SW480 (cell line): ENCODE measurements at regions not wholly inside any gene's neighbourhood (a gene's known extent, or its start where the extent isn't known, plus 50 kb on each side); places are given as distances from the start of the nearest gene placed in this dataset.
"Not testable (repeated sequence)": the region's sequence is repeated elsewhere in the genome, so short reads cannot be mapped to it uniquely, and the experiment has no call there.

Source experiments
- DNase-seq: peaks from one replicate; pipeline ENCODE4 v3.0.0-alpha.2; 2016; ENCODE audit warnings: low spot score

DNA sequence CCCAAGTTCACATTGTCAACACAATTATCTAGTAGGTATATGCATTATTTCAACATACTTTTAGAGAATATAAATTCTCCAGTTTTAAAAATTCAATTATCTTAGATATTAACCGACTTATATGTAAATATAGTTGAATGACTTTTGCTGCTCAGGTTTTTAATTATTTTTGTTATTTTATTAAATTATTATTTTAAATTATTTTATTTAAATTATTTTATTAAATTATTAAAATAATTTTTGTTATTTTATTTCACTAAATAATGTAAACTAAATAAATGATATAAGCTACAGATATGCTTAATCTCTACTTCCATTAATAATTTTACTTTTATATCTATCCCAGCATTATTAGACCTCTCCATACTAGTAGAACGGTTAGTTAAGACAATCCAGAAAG is 544.3 kb upstream of the ARRDC3 start:
- no peak for DNase-seq

DNA sequence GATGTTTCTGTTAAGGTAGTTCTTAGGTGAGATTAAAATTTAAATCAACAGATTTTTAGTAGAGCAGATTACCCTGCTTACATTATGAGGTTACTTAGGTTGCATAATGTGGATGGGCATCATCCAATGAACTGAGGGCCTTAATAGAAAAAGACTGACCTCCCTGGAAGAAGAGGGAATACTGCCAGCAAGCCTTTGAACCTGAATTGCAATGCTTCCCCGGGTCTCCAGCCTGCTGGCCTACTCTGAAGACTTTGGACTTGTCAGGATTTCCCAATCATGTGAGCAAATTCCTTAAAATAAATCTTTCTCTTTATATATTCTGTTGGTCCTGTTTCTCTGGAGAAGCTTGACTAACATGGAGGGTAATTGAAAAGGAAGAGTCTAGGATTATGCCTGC is 542.1 kb upstream of the ARRDC3 start:
- DNase-seq: no peak

DNA sequence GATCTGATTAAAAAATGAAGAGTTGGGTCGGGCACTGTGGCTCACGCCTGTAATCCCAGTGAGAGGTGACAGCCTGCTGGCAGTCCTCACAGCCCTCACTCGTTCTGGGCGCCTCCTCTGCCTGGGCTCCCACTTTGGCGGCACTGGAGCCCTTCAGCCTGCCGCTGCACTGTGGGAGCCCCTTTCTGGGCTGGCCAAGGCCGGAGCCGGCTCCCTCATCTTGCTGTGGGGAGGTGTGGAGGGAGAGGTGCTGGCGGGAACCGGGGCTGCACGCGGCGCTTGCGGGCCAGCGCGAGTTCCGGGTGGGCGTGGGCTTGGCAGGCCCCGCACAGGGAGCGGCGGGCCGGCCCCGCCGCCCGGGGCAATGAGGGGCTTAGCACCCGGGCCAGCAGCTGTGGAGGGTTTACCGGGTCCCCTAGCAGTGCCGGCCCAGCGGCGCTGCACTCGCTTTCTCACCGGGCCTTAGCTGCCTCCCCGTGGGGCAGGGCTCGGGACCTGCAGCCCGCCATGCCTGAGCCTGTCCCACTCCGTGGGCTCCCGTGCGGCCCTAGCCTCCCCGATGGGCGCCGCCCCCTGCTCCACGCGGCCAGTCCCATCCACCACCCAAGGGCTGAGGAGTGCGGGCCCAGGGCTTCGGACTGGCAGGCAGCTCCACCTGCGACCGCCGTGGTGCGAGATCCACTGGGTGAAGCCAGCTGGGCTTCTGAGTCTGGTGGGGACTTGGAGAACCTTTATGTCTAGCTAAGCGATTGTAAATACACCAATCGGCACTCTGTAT is 534.1 kb upstream of the ARRDC3 start:
- not testable (repeated sequence) for DNase-seq

DNA sequence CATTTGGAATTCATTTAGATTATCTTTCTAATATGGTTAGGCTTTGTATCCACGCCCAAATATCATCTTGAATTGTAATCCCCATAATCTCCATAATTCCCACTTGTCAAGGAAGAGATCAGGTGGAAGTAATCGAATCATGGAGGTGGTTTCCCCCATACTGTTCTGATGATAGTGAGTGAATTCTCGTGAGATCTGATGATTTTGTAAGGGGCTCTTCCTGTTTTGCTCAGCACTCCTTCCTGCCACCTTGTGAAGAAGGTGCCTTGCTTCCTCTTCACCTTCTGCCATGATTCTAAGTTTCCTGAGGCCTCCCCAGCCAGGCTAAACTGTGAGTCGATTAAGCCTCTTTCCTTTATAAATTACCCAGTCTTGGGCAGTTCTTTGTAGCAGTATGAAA is 527.5 kb upstream of the ARRDC3 start:
- DNase-seq: no peak

DNA sequence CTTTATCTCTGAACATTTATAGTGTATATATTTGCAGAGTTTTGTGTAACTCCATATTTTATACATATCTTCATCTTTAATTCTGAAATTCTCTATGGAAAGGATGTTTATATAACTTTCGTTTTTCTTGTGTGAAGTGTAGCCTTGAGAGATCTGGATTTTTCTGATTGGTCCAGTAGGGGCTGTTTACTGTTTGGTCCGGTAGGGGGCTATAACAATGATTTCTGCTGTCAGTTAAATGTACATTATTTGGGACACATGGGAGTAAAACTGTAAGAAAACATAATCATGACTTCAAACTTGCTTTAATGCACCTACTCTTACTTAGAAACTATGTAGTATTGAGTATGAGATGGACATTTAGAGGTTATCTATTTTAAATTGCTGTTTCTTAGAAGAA is 527.1 kb upstream of the ARRDC3 start:
- no peak for DNase-seq

DNA sequence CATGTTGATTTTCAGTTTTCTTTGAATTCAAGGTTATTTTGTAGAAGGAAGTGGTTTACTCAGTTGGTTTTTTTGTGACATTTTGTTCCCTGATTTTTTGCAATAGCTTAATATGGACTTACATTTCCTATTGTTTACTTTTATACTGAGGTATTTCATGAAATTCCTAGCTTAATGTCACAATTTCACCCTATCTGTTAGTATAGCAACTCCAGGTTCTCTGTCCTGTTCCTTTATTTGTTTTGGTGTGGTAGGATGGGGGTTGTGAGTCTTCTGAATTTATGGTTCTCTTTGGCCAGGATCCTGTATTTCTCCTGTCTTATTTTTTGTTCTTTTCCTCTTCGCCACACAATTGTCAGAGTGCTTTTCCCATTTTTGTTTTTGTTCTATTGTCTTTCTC is 523.4 kb upstream of the ARRDC3 start:
- DNase-seq: no peak

DNA sequence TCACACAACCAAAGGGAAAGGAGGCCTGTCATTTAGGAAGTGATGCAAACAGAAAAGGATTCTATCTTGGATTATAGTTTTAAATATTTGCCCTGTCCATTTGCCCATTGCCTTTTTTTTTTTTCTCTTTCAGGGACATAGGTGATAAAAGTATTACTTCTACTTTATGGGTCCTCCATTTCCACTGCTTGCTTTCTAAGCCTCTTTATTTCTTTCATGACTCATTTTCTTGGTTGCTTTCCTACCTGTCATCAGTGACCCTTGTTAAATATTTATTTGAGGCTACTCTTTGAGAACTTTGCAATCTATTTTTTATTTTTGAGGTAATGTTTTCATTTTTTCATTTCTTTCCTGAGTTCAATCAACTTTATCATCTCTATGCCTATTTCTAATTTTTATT is 522.9 kb upstream of the ARRDC3 start:
- no peak for DNase-seq

DNA sequence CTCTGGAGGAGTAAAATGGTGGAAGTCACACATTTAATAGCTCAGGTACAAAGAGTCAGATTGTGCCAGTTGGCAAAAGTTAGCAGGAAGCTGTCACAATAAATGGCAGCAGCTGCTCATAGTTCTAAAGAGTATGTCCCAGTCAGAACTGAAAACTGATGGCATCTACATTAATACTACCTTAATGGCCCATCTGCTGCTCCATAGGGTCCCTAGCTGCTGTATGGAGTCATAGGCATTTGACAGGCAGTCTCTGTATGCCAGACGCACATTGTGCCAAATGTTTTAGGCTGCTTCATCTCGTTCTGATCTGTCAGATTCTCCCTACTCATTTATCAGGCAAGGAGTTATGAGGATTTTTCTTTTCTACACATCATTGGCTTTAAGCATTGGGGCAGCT is 515.8 kb upstream of the ARRDC3 start:
- no peak for DNase-seq

DNA sequence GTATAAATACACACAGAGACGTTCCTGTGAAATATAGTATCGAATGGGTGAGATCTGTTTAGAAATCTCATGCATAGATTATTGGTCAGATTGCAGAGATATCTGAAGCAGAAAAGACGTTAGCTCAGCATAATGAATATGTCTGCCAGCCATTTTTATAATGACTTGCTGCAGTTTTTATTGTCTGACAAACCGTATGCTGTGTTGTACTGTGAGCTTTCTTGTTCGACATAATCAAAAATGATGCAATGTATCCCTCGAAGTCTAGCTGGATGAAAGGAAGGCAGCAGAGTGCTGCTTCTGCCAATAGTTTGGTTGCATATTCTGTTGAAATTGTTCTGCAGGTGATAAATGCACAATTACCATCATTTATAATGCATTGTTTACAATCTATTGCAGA is 514.9 kb upstream of the ARRDC3 start:
- DNase-seq: no peak

DNA sequence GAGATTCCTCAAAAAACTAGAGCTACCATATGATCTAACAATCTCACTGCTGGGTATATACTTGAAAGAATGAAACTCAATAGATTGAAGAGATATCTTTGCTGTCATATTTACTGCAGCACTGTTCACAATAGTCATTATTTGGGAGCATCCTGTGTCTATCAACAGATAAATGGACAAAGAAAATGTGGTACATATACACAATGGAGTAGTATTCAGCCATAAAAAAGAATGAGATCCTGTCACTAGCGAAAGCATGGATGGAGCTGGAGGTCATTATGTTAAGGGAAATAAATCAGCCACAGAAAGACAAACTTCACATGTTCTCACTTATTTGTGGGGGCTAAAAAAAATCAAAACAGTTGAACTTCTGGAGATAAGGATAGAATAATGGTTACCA is 505.7 kb upstream of the ARRDC3 start:
- DNase-seq: no peak

DNA sequence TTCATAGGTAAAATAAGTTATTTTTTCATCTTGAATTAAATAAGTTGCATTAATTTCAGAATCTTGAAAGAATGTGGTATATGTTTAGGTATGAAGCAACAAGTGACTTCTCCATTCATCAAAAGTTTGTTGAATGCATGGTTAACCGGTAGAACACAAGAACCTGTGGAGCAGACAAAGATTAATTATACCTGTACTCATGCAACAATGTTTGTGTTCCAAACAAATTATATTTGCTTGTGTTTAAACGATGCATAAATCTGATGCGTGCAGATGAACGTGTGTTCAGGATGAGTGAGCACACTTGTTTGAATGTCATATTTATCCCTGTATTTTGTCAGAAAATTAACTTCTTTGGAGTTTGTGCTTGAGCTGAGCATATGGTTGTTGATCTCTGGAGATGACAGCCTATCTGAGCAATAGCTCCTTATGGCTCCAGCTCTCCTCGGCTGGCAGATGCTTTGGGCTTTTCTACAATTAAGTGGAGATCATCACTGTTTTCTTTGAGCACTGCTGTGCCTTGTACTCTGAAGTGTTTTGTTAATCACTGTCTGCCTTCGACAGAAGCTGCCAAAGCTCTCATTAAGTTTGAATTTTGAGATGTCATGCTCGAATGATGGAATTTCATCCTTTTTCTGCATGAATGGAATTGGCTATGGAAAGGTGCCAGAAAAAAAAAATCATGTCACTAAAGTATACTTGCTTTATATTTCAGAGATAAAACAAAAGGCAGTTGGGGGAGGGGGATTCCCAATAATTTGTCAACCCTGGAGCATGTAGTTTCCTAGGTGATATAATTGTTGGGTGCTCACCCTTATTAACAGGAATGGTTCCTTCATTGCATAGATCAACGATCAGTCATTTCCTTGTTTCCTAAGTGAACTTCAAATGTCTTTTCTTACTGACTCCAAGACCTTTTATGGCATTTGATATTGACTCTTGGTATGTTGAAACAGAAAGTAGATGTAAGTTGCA is 502.5 kb upstream of the ARRDC3 start:
- no peak for DNase-seq

DNA sequence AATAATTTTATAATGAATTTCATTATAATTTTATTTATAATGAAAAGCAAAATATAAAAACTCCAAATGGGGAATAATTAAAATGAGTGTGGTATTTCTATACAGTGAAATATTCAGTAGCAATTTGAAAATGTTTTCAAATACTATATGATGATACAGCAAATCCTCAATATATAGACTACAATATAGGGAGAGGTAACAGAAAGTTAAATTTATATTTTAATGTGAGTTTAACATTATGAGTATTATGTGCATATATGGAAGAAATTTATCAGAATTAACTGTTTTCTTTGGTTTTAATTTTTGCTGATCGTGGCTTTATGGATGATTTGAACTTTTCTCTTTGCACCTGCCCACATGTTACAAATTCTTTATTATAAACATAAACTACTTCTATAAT is 500.9 kb upstream of the ARRDC3 start:
- DNase-seq: no peak

DNA sequence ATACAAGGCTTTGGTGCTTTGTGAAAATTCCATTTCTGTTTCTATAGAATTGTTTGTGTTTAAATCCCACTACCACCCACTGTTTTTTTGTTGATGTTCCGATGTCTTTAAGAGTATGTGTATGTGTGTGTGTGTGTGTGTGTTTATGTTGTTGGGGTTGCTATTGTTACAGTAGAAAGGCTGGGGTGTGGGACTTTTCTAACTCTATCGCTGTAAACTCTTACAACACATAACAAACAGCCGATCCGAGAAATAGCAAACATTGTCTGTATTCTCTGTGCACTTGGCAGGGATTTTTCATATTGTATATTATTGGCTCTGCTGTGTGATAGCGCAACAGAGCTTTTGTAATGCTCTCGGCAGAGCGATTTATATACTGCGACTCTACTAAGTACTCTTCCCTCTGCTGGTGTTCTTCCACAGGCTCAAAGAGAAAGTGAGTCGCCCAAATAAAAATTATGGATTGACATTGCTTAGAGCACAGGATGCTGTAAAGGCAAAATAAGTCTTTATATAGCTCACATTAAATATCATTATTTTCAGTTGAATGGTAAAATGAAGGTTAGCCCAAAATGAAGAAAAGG is 492.2 kb upstream of the ARRDC3 start:
- no peak for DNase-seq

DNA sequence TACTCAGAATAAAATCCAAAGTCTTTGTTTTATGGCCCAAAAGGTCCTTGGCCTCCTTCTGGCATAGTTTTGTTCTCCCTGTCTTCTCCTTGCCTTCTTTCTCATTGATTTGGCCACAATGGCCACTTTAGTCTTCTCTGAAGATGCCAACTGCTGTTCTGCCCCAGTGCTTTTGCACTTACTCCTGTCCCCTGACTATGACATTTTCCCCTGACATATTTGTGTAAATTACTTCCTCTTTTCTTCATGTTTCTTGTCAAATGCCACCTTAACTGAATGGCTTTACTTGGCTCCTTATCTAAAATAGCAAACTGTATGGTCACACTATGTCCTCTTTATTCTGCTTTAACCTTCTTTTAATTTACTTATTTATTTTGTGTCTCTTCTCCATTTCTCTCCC is 484.7 kb upstream of the ARRDC3 start:
- no peak for DNase-seq

DNA sequence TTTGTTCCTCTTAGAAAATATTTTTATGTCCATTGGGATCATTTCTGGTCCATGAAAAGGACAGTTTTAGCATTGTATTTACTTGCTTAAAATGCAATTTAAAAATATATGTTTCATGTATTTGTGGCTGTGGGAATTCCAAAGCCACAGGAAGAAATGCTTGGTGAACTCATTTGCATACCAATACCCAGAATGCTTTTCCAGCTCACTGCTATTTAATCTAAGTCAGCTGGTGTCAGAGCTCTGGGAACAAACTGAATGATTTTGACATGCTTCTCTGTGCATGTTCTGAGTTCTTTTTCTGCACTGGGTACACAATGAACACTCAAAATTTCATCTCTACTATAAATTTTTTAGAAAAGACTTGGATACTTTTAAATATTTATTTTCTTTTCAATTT is 482.8 kb upstream of the ARRDC3 start:
- DNase-seq: no peak

DNA sequence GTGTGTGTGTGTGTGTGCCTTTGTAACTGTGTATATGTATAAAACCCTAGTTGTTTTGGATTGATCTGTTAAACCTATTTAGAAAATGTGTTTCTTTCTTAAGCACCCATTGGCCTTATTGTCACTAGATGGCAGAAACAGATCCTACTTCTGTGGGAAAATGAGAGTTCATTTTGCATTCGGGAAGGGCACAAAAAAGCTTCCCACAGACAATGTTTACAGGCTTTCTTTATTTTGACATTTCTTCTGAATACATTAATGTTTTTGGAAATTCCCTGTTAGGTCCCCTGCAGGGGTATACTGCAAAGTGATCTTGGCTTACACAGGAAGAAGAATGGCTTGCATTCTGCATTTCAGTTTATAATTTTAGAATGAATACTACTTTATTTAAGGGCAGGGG is 481.8 kb upstream of the ARRDC3 start:
- no peak for DNase-seq

DNA sequence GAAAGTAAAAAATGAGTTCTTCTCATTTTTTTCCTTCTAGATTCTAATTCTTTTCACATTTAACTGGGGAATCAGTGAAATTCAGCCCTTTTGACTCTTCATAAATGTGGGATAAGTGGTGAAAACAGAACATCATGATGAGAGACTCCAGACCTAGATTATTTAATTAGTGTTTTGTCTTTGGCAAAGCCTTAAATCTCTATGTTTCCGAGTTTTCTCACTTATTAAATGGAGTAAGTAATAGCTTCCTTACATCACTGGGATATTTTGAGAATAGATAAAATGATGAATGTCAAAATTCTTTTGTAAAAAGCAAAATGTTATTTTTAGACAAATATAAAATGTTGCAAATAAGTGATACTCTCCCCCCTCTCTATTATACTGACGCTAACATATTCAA is 468.6 kb upstream of the ARRDC3 start:
- DNase-seq: no peak

DNA sequence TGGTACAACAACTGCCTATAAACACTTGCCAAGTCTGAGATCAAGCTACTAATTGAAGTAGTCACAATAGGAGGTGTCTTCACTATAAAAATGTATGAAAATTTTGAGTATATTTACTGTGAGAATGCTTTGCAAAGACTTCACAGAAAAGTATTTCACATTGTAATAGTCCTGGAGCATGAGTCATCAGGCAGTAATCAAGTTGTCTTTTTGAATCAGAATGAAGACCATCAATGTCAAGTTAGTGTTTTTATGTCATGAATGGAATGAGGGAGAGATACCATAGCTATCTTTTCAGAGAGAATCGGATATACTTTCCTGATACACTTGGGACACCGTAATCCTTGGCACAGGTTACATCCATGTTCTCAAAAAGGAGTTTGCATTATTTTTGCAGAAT is 466.9 kb upstream of the ARRDC3 start:
- no peak for DNase-seq

DNA sequence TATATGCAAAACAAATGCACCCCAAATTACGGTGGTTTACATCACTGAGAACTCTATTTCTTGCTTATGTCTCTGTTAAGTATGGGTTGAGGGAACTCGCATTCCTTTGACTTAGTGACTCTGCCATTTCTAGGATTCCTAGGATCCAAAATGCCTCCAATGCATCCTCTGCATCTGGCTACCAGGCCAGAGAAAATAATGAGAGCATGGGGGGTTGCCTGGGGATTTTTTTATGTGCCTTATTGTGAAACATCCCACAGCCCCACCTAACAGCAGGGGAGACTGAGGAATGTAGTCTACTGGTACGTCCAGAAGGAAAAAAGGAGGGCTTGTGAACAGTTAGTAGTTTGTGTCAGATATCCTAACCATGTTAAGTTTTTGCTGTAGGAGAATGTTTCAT is 466.0 kb upstream of the ARRDC3 start:
- DNase-seq: no peak

DNA sequence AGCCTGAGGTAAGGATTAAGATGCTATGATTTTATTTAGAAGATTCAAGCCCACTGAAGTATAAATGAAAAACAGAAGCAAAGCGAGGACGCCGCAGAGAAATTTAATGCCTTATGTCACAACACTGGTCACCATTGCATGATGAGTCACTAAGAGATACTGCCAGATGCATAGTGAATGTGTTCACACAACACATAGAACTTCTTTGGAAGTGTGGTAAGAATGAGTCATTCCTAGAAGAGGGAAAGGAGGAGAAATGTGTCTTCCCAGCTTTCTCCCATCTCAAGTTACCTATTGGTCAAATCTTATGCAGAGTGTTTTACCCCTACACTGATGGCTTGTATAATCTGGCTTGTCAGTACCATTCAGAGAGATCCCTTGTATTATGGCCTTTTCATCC is 465.3 kb upstream of the ARRDC3 start:
- DNase-seq: peak; percentile 3

DNA sequence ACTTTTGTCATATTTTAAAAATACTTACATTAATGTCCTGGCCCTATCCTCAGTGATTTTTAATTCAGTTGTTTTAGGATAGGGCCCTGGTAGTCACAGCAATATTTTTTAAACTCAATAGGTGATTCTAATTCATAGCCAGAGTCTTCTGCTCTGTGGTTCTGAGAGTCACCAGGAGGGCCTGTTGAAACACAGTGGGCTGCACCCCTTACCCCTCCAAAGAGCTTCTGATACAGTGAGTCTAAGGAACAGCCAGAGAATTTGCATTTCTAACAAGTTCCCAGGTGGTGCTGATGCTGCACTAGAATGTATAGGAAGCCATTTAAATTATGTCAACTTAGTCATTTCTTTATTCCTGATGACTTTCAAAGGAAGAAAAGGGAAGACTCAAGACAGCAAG is 458.3 kb upstream of the ARRDC3 start:
- no peak for DNase-seq

DNA sequence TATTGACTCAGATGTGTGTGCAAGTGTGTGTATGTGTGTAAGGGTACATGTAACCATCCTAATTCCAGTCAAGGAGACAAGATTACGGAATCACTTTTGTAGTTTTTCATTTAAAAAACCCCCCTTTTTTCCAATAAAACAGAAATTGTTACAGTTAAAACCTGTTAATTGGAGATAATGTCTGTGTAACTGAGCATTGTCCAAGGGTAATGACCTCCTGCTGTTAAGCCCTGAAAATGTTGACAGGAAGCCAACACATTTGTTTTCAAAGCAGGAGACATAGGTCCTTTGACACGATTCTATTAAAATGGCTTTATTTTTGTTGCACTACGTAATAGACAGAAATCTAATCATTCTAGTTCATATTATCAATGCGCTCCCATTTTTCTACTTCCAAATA is 457.3 kb upstream of the ARRDC3 start:
- DNase-seq: no peak

DNA sequence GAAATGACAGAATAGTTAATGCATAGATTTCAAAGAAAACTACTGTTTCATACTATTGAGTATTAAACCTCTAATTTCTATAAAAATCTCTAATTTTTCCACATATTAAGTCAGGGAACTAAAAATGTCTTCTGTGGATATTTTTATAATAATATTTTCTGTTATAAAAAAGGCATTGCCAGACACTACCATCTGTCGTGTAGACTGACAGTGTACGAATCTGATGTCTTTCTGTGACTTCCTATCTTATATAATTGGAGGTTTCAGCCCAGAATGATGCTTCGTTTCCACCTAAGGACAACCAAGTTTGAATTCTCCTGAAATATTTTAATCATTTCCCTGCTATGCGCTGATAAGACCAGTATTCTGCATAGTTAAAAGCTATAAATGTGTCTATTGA is 456.6 kb upstream of the ARRDC3 start:
- DNase-seq: no peak
